Endothelial cell of umbilical vein (primary cell): ENCODE measurements at regions not wholly inside any gene's neighbourhood (a gene's known extent, or its start where the extent isn't known, plus 50 kb on each side); places are given as distances from the start of the nearest gene placed in this dataset.

Source experiments
- BruUV-seq: library from RNA; stranded (reverse); fragments of 400-500 nt; replicated peaks from 2 replicates; lab custom pipeline; 2021; lab: Mats Ljungman, UMichigan
- CTCF ChIA-PET: fragments of 300-600, 350-600 bp; sonication (Branson Sonifier 250); formaldehyde crosslinking; loops from one replicate; lab custom pipeline; 2021; ENCODE audit warnings: antibody characterized with exemption, inconsistent platforms; lab: Charles Lee
- POLR2A ChIA-PET: fragments of 300-600, 350-600 bp; sonication (Branson Sonifier 250); formaldehyde crosslinking; loops from one replicate; lab custom pipeline; 2021; ENCODE audit warnings: antibody characterized with exemption, inconsistent platforms; lab: Charles Lee
- DNase-seq: peaks from one replicate; pipeline ENCODE4 v3.0.0-alpha.2; 2011; ENCODE audit warnings: low read depth, low spot score
- FAIRE-seq: peaks from 2 replicates; lab custom pipeline; 2011; peaks lifted over from hg19 to GRCh38; lab: Jason Lieb, UNC
- H2AFZ ChIP-seq: 2 replicates; pipeline ENCODE4 v1.6.0; 2012; ENCODE audit warnings: low read depth, low read length, control low read depth, inconsistent platforms
- H3K27ac ChIP-seq: 2 replicates; pipeline ENCODE4 v1.5.1; 2011; ENCODE audit warnings: low read depth, mild to moderate bottlenecking, control low read depth, low read length, moderate library complexity; ENCODE audit not compliant: insufficient read depth
- H3K27me3 ChIP-seq, 2 experiments: 2 replicates each; pipeline versions ENCODE4 v1.6.0 to v1.6.1; 2011; ENCODE audit warnings: low read length in 2 of 2, mixed read lengths in 1 of 2; ENCODE audit not compliant: control insufficient read depth in 2 of 2, insufficient read depth in 2 of 2
- H3K36me3 ChIP-seq, 2 experiments: 2 replicates in 1 of 2; 3 replicates in 1 of 2; pipeline ENCODE4 v1.5.1; 2011; ENCODE audit warnings: low read length in 2 of 2, mild to moderate bottlenecking in 1 of 2, moderate library complexity in 1 of 2; ENCODE audit not compliant: control insufficient read depth in 2 of 2, insufficient read depth in 2 of 2; ENCODE audit errors: extremely low read depth in 1 of 2
- H3K4me1 ChIP-seq: 3 replicates; pipeline ENCODE4 v1.5.1; 2011; ENCODE audit warnings: mild to moderate bottlenecking, low read length; ENCODE audit not compliant: control insufficient read depth, insufficient read depth; ENCODE audit errors: extremely low read depth
- H3K4me2 ChIP-seq: 2 replicates; pipeline ENCODE4 v1.6.1; 2011; ENCODE audit warnings: low read length, control low read depth, mixed read lengths; ENCODE audit not compliant: insufficient read depth
- H3K4me3 ChIP-seq, 3 experiments: fragments of 200-600 bp in 1 of 3; sonication (generic), shearing (Covaris generic) in 1 of 3; replicated peaks in 1 of 3; 2 replicates each; pipeline ENCODE4 v1.5.1; 2011 to 2016; ENCODE audit warnings: control low read depth in 3 of 3, low read length in 3 of 3, mild to moderate bottlenecking in 2 of 3, inconsistent platforms in 1 of 3, low read depth in 1 of 3, moderate library complexity in 1 of 3; ENCODE audit not compliant: insufficient read depth in 1 of 3
- H3K79me2 ChIP-seq: 2 replicates; pipeline ENCODE4 v1.6.0; 2012; ENCODE audit warnings: low read length, inconsistent platforms; ENCODE audit not compliant: control insufficient read depth, insufficient read depth
- H3K9ac ChIP-seq: replicated peaks from 2 replicates; pipeline ENCODE3; 2011; ENCODE audit warnings: low read length, control low read depth; ENCODE audit not compliant: insufficient read depth; ENCODE audit errors: extremely low read depth
- H3K9me1 ChIP-seq: replicated peaks from 3 replicates; pipeline ENCODE4 v1.6.0; 2011; ENCODE audit warnings: mild to moderate bottlenecking, low read length; ENCODE audit not compliant: control insufficient read depth, insufficient read depth; ENCODE audit errors: extremely low read depth
- H3K9me3 ChIP-seq: replicated peaks from 2 replicates; pipeline ENCODE4 v1.5.1; 2012; ENCODE audit warnings: low read length, inconsistent platforms; ENCODE audit not compliant: control insufficient read depth, insufficient read depth
- H4K20me1 ChIP-seq: replicated peaks from 2 replicates; pipeline ENCODE3; 2011; ENCODE audit warnings: mild to moderate bottlenecking, low read length; ENCODE audit not compliant: control insufficient read depth, insufficient read depth; ENCODE audit errors: extremely low read depth
- CTCF ChIP-seq, 2 donors: IDR thresholded peaks; 1 replicate in 1 of 2; 2 replicates in 1 of 2; pipeline ENCODE4 v1.5.1; 2011; ENCODE audit warnings: low read length in 2 of 2, mild to moderate bottlenecking in 2 of 2, moderate library complexity in 2 of 2, control low read depth in 1 of 2, inconsistent platforms in 1 of 2, low read depth in 1 of 2; ENCODE audit not compliant: insufficient read depth in 1 of 2; ENCODE audit errors: extremely low read depth in 1 of 2
- EZH2 ChIP-seq: IDR thresholded peaks from 2 replicates; pipeline ENCODE4 v1.6.1; 2012; ENCODE audit warnings: borderline replicate concordance, low read depth, mild to moderate bottlenecking, moderate library complexity, low read length, inconsistent platforms; ENCODE audit not compliant: severe bottlenecking
- FOS ChIP-seq: IDR thresholded peaks from 2 replicates; pipeline ENCODE4 v1.6.1; 2011; ENCODE audit warnings: mild to moderate bottlenecking, low read length, moderate library complexity, borderline replicate concordance; ENCODE audit not compliant: insufficient read depth
- GATA2 ChIP-seq: IDR thresholded peaks from 2 replicates; pipeline ENCODE4 v1.7.0; 2011; ENCODE audit warnings: low read depth, mild to moderate bottlenecking, moderate library complexity, mixed read lengths, low read length; ENCODE audit not compliant: insufficient read length, insufficient read depth
- JUN ChIP-seq: IDR thresholded peaks from 2 replicates; pipeline ENCODE4 v1.6.1; 2011; ENCODE audit warnings: borderline replicate concordance, low read depth; ENCODE audit not compliant: insufficient read length, insufficient read depth
- MYC ChIP-seq: IDR thresholded peaks from one replicate; pipeline ENCODE4 v1.6.1; 2011; ENCODE audit warnings: mild to moderate bottlenecking, low read depth, low read length
- POLR2A ChIP-seq: IDR thresholded peaks from 2 replicates; pipeline ENCODE4 v1.6.1; 2012; ENCODE audit warnings: low read depth, mild to moderate bottlenecking, control low read depth, low read length
- POLR2AphosphoS5 ChIP-seq: IDR thresholded peaks from 2 replicates; pipeline ENCODE4 v1.6.1; 2012; ENCODE audit warnings: low read depth, mild to moderate bottlenecking, control low read depth, low read length, moderate library complexity; ENCODE audit not compliant: insufficient read depth
- dilution Hi-C: fragments of 300-500 bp; cut with MboI; formaldehyde crosslinking; loops from one replicate; pipeline ENCODE4 v1.15.0; 2019; ENCODE audit warnings: low sequenced_read_pairs; ENCODE audit not compliant: extremely low pct_ligation_motif_present
- intact Hi-C: fragments of 100-400 bp; cut with micrococcal nuclease; formaldehyde crosslinking; loops from one replicate; pipeline ENCODE4 v1.10.0; 2022
- TF ChIP-seq, protein P1 (sequence below): IDR thresholded peaks from 2 replicates; pipeline ENCODE4 v1.6.1; 2011; ENCODE audit not compliant: insufficient read depth, insufficient read length

- Histone ChIP-seq H3K4me3 (no peak overlapping the region), H2AFZ (no peak overlapping the region), H3K9me3 (no peaks in the 10 kb centered on the region), H3K4me2 (no peak overlapping the region), H4K20me1 (no peaks in the 10 kb centered on the region), H3K4me1 (no peaks in the 10 kb centered on the region), H3K9ac (no peak overlapping the region), H3K36me3 (no peaks in the 10 kb centered on the region), H3K9me1 (no peaks in the 10 kb centered on the region), H3K79me2 (no peaks in the 10 kb centered on the region), H3K27ac (no peak overlapping the region), H3K27me3 (no peaks in the 10 kb centered on the region)
- no peak for TF ChIP-seq POLR2AphosphoS5
- no peak for TF ChIP-seq POLR2A
- no peak for TF ChIP-seq JUN
- no peak for TF ChIP-seq EZH2
- TF ChIP-seq GATA2, result no peak
- TF ChIP-seq, protein P1, sequence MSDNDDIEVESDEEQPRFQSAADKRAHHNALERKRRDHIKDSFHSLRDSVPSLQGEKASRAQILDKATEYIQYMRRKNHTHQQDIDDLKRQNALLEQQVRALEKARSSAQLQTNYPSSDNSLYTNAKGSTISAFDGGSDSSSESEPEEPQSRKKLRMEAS, result no peak
- TF ChIP-seq MYC, result no peak
- TF ChIP-seq CTCF (IDR thresholded peaks at IDR 0.05; ENCODE audit: extremely low read depth in 1 of 2, insufficient read depth in 1 of 2, low read depth in 1 of 2, low read length in 2 of 2), result no peak
- no peak for TF ChIP-seq FOS
- dilution Hi-C loops (no loop called here), intact Hi-C loops (no loop called here)
- no TSS peak for BruUV-seq
- ChIA-PET CTCF (interaction anchor here (1.6 kb wide), 1 partner anchor 315 kb away, joined by 3 read pairs; no protein-coding TSS in a partner anchor), POLR2A (interaction anchor here (0.5 kb wide), 1 partner anchor 13 kb away, joined by 4 read pairs; no protein-coding TSS in a partner anchor)
- no peak for DNase-seq
- no peak for FAIRE-seq
These were observed 345.2 kb upstream of the PMFBP1 start for GRCh38 chr16:72517154-72517553.
